NCI-H1436 treated with DMSO at 0.1 percent for 48 hours (cell line): ENCODE measurements at regions not wholly inside any gene's neighbourhood (a gene's known extent, or its start where the extent isn't known, plus 50 kb on each side); places are given as distances from the start of the nearest gene placed in this dataset.

Experiments
- DNase-seq: peaks from one replicate; lab custom pipeline; 2025; lab: John Stamatoyannopoulos, UW

- no peak for DNase-seq
These were observed 350.0 kb downstream of the GLRX3 start for GRCh38 chr10:130485958-130486895.

- DNase-seq: no peak
These were observed 350.7 kb downstream of the GLRX3 start for GRCh38 chr10:130486906-130487305.

GRCh38 chr10:130487566-130487965 is 351.4 kb downstream of the GLRX3 start:
- no peak for DNase-seq

- no peak for DNase-seq
These were observed 353.7 kb downstream of the GLRX3 start for GRCh38 chr10:130489891-130490290.

GRCh38 chr10:130491011-130491692 is 355.0 kb downstream of the GLRX3 start:
- no peak for DNase-seq

- DNase-seq: no peak
These were observed 355.5 kb downstream of the GLRX3 start for GRCh38 chr10:130491693-130492050.

- DNase-seq: no peak
These were observed 356.2 kb downstream of the GLRX3 start for GRCh38 chr10:130492266-130492934.

- no peak for DNase-seq
These were observed 356.8 kb downstream of the GLRX3 start for GRCh38 chr10:130493021-130493420.

GRCh38 chr10:130493446-130494145 is 357.4 kb downstream of the GLRX3 start:
- DNase-seq: no peak

- DNase-seq: no peak
These were observed 359.1 kb downstream of the GLRX3 start for GRCh38 chr10:130495116-130495862.

GRCh38 chr10:130495891-130496636 is 359.9 kb downstream of the GLRX3 start:
- no peak for DNase-seq

GRCh38 chr10:130497056-130498010 is 361.1 kb downstream of the GLRX3 start:
- DNase-seq: no peak

- DNase-seq: no peak
These were observed 361.9 kb downstream of the GLRX3 start for GRCh38 chr10:130498042-130498441.

GRCh38 chr10:130498934-130499333 is 362.7 kb downstream of the GLRX3 start:
- no peak for DNase-seq

GRCh38 chr10:130499541-130499940 is 363.4 kb downstream of the GLRX3 start:
- no peak for DNase-seq

- DNase-seq: no peak
These were observed 364.2 kb downstream of the GLRX3 start for GRCh38 chr10:130500261-130501000.

- no peak for DNase-seq
These were observed 371.3 kb downstream of the GLRX3 start for GRCh38 chr10:130507461-130507860.

GRCh38 chr10:130509881-130510689 is 373.9 kb downstream of the GLRX3 start:
- DNase-seq: no peak
